Inflammatory macrophage treated with lipopolysaccharide for 4 hours (primary cell): ENCODE measurements at regions not wholly inside any gene's neighbourhood (a gene's known extent, or its start where the extent isn't known, plus 50 kb on each side); places are given as distances from the start of the nearest gene placed in this dataset.

Source experiments
- DNase-seq: peaks from one replicate; pipeline ENCODE4 v3.0.0-alpha.2; 2020

DNA sequence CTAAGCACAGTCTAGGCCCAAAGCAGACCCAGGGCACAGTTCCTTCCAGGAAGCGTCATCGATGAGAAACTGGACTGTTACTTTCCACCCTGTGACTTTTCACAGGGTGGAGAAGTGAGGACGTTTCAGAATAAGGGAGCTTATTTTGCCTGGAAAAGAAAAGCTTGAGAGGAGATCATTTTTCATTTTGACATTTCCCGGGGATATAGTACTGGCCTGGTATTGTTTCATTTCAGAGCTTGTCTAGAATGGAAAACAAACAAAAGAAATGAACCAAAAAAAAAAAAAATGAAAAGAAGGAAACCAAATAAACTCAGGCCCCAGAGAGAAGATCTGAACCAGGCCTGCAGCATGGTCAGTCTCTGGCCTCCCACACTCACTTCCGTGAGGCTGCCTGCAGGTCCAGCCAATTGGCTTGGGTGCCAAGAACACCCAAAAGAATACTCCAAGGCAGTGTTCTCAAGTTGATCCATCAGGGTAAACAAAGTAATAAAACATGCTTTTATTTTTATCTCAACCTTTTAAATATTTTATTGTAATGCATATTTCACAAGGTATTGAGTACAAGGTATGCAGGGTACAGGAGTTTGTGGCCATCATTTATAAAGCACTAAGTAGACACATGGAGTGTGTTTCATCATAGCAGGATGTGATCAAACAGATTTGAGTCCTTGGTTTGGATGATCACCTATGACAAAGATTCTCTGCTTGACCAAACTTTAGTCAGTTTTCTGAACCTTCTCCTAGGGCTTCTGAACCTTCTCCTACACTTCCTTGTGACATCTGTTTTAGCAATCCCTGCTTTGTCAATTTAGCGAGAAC lies 176.9 kb upstream of the GGTLC1 start:
- DNase-seq, result no peak

GRCh38 chr20:24164360-24164759 lies 175.8 kb upstream of the GGTLC1 start:
- no peak for DNase-seq

GRCh38 chr20:24163506-24163905 lies 174.9 kb upstream of the GGTLC1 start:
- no peak for DNase-seq

DNA sequence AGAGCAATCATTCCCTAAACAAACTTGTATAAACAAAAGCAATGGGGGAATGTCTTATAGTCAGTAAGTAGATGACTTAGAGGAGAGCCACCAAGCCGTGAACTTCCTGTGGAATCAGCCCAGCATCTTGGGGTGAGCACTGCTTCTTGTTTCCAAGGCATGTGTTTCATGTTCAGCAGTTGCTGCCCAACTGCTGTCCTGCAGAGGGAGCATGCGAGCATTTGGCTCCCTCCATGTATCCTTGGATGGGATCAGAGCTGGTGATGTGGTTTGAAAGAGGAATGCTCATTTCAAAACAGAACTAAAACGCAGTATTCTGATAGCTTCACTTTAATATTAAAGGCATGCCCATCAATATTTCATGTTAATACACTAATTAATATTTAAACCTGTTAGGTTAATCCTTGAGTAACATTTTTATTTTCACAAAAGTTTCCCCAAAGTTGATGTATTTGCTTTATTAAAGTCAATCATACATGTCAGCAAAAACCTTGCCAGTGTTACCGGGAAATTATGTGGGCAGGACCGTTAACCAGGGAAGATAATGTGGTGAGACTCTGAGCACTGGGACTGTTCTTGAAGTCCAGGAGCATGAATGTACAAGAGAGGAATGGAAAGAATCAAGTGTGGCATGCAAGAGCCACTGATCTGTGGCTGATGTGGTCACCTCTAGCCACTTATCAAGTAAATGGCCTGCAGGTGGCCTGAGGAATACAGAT lies 172.1 kb upstream of the GGTLC1 start:
- peak; percentile 27 for DNase-seq

- no peak for DNase-seq
These were observed 169.7 kb upstream of the GGTLC1 start for GRCh38 chr20:24158281-24158680.

- no peak for DNase-seq
These were observed 168.6 kb upstream of the GGTLC1 start for GRCh38 chr20:24157213-24157612.

DNA sequence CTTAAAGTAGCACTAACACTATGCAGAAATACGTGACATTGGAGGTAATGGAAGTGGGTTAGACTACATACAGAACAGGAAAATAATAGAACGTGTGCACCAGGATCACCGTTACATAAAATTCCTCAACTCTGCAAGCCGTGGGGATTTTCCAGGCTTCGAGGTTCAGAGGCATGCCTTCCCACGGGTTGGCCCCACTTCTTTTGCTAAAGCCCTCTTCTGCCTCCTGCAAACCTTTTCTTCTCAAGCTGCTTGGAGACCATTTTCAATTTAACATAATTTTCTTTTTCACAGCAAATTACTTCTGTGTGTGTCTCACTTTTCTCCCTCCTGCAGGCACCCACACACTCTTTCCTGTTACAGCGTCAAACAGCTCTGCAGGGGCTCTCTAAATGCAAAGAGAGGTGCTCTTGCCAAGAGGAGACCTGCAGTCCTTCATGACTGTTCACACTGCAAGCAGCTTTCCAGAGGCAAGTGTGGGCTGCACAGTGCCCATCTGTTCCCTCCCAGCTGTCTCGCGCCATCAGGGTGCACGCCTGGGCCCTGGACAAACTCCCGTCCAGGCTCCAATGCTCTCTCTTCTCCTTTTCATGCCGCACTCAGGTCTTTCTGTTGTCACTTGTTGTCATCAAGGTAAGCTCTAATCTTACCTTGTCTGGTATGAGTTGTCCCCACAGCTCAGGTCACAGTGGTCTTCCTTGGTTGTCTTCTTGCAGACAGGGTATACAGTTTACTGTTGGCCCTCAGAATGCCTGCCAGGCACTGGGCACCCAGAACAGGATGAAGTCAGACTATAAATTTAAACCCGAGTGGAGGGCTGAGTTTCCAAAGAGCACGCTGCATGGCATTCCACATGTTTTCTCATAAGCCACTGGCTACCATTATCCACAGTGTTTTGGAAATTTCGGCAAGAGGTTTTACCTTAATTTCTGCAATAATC lies 164.8 kb upstream of the GGTLC1 start:
- no peak for DNase-seq

DNA sequence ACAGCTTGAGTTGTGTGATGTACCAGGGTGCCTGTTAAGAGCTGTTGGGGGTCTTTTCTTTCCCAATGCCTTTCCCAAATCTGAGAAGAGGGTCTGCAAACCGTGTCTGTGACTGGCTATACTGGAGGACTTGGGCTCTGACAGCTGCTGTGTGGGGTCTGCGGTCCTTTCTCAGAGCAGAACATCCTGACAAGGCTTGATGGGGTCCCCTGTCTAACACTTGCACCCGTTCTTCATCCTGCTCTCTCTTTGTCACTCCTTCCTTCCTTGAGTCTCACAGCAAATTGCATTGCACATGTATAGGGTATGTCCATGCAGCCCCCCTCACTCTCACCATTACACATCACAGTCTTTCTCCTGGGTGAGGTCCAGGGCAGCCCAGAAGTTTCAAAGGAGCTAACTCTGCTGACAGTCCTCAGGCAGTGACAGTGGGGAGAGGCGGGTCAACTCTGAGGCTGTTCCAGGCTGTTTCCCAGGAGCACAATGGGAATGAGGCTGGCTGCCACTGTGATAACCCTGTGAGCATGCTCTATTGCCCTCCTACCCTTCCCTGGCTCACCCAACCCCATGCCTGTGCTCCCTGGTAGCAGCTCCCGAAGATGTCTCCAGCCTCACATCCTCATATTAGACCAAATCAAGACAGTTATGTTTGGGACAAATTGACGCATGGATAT lies 163.2 kb upstream of the GGTLC1 start:
- no peak for DNase-seq

- DNase-seq, result no peak
These were observed 161.8 kb upstream of the GGTLC1 start for GRCh38 chr20:24150406-24150805.

DNA sequence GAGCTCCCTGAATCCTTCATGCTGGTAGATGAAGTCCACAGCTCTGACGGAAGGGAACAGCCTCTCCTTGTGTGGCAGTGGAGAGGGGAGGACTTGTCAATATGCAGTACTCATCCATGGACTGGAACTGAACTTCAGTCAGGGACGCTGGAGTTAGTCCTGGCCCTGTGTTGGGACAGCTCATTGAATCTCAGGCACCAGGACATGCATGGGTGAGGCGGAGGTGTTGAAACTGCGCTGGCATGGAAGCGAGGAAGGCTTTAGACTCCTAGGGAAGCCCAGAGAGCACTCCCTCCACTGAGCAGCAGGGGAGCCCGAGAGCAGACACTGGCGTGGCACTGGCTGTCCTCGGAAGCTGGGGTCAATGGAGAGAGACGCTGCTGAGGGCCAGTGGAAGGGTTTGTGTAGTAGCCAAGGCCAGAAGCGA lies 161.3 kb upstream of the GGTLC1 start:
- no peak for DNase-seq

DNA sequence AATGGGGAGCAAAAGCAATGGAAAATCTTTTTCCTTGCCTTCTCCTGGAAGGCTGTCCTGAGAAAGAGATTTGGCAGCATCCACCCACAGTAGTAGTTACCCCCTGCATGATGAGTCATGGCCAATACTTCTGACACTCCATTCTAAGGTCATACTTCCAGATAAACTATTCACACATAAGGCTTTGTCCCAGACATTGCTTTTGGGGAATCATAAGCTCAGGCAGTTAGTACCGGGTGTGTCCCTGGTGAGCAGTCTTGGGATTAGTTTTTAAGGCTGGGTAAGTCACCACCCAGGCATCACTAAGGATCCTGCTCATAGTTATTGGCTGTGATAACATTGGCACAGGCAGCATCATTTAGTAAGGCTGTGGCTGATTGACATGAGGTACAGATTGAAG lies 160.6 kb upstream of the GGTLC1 start:
- DNase-seq, result no peak

DNA sequence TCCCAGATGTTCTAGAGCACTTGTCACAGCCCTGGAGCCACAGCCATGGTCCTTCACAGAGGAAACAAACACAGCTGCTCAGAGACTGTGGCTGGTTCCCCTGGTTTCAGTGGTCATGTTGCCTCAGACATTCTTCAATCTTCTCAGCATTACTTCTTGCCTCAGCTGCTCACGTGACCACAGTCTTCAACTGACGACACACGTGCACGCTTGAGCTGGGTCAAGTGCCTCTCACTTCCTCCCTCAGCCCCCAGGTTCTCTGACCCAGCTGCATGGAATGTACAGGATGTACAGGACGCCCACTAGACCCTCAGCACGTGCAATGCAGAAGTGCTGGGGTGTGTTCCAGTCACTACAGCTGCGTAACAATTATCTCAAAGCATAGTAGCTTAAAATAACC lies 159.8 kb upstream of the GGTLC1 start:
- DNase-seq, result peak; percentile 56

GRCh38 chr20:24147961-24148360 lies 159.4 kb upstream of the GGTLC1 start:
- DNase-seq, result no peak

DNA sequence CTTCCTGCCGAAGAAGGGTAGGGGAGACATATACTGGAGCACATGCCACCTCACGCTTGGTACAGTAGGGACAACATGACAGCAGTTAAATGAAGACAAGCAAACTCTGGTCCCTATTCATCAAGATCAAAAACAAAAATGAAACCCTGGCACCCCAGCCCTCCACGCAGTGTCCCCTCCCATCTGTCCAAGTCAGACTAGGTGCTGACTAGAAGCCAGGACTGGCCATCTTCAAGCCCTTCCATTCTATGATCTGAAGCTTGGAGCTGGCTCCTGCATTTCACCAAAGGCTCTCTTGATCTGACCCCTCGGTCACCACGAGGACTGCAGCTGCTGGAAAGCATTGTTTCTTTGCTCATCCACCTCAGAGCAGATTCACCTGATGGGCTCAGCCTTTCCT lies 158.9 kb upstream of the GGTLC1 start:
- DNase-seq, result no peak

GRCh38 chr20:24146231-24146634 lies 157.7 kb upstream of the GGTLC1 start:
- DNase-seq, result no peak

DNA sequence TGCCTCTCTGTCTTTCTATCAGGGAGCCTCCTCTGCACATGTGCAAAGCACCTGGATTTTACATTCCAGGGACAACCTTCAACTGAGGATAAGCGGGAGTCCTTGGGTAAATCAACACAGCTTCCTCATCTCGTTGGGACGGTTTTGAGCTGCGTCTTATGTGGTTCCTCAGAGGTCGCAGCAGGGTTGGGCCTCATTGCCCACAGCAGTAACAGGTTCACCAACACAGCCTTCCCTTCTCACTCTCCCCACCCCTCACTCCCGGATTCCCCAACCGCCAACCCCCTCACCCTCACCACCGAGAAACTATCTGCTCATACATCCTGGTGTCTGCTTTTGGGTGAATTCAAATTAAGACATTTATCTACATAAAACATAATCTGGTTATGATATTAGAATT lies 155.8 kb upstream of the GGTLC1 start:
- no peak for DNase-seq

DNA sequence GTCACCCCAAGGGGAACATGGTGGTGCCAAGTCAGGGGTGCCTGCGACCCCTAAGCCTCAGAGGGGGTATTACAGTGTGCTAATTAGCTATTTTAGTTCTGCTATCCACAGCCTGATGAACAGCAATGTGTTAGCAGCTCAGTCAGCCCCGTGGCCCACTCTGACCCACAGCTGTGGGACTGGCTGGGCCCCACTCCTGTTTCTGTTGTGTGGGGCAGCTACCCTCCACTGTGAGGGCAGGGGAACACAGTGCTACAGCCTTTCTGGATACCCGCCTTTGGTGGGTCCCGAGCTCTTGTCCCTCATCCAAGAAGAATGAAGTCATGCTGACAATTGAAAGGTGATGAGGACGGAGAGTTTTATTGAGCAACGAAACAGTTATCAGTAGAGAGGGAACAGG lies 152.5 kb upstream of the GGTLC1 start:
- no peak for DNase-seq

DNA sequence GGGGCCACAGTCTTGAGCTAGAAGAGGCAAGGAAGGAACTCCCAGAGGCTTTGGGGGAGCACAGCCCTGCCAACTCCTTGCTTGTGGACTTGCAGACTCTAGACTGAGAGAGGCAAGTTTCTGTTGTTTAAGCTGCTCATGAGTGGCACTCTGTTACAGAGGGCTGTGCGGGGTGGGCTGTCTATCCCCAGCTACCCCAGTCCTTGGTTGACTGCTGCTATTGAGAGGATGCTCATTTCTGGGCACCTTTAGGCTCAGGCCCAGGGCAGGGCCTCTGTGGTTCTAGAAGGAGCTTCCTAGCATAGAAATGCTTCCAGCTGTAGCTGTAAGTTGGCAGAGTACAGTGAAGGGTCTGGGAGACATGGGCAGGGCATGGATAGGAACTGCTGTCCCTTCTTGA lies 151.3 kb upstream of the GGTLC1 start:
- DNase-seq, result no peak

DNA sequence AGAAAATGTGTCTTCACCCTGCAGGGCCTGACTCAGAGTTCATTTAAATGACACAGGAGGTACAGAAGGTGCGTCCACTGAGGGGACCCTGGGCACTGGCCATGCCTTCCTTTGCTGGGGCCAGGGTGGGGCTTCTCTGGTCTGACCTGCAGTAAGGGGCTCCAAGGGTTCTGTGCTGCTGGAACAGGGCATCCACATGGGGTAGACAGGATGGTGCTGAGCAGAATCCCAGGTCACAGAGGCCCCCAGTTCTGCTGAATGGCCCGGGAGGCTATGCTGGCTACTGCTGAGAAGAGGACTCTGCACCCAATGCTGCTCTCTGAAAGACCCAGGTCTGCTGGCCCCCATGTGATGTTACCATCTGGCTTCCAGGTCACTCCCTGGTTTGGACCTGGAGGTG lies 150.4 kb upstream of the GGTLC1 start:
- DNase-seq, result no peak

GRCh38 chr20:24138196-24138857 lies 149.7 kb upstream of the GGTLC1 start:
- DNase-seq, result no peak

- peak; percentile 1 for DNase-seq
These were observed 148.2 kb upstream of the GGTLC1 start for GRCh38 chr20:24136659-24137246.

GRCh38 chr20:24135781-24136180 lies 147.2 kb upstream of the GGTLC1 start:
- no peak for DNase-seq
